ENCODE measurements at regions not wholly inside any gene's neighbourhood (a gene's known extent, or its start where the extent isn't known, plus 50 kb on each side); places are given as distances from the start of the nearest gene placed in this dataset.

DNA sequence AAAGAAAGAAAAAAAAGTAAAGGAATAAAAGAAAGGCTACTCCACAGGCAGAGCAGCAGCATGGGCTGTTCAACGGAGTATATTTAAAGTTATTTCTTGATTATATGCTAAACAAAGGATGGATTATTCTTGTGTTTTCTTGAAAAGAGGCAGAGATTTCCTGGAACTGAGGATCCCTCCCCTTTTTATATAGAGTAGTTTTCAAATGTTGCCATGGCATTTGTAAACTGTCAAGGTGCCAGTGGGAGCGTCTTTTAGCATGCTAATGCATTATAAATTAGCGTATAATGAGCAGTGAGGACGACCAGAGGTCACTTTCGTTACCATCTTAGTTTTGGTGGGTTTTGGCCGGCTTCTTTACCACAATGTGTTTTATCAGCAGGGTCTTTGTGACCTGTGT, 383.0 kb downstream of the PCNX1 start:
- no peak for TF ChIP-seq POLR2A (IDR thresholded peaks at IDR 0.05; ENCODE audit: low read length)
- no peak for TF ChIP-seq GATA1 (IDR thresholded peaks at IDR 0.05; ENCODE audit: low read depth, low read length)

Data from erythroblast (primary cell).